KMS-11 (cell line): ENCODE measurements at regions not wholly inside any gene's neighbourhood (a gene's known extent, or its start where the extent isn't known, plus 50 kb on each side); places are given as distances from the start of the nearest gene placed in this dataset.

Experiments used
- H2AFZ ChIP-seq: fragments of 200-600 bp; sonication (generic); 2 replicates; pipeline ENCODE4 v1.6.1; 2016; ENCODE audit warnings: antibody characterized with exemption, mixed run types, low read depth
- H3K27ac ChIP-seq: fragments of 200-600 bp; sonication (generic); 2 replicates; pipeline ENCODE4 v1.6.1; 2016; ENCODE audit warnings: mild to moderate bottlenecking, mixed run types
- H3K27me3 ChIP-seq: fragments of 200-600 bp; sonication (generic); 2 replicates; pipeline ENCODE4 v1.6.1; 2017; ENCODE audit warnings: mild to moderate bottlenecking, low read depth, mixed run types, moderate library complexity; ENCODE audit not compliant: insufficient read depth
- H3K36me3 ChIP-seq: fragments of 200-600 bp; sonication (generic); 2 replicates; pipeline ENCODE4 v1.6.1; 2017; ENCODE audit warnings: mild to moderate bottlenecking, mixed run types; ENCODE audit not compliant: insufficient read depth
- H3K4me1 ChIP-seq: fragments of 200-600 bp; sonication (generic); 2 replicates; pipeline ENCODE4 v1.6.1; 2016; ENCODE audit warnings: mild to moderate bottlenecking, low read depth, mixed run types; ENCODE audit not compliant: poor library complexity, severe bottlenecking
- H3K4me2 ChIP-seq: fragments of 200-600 bp; sonication (generic); 2 replicates; pipeline ENCODE4 v1.7.0; 2016; ENCODE audit warnings: mild to moderate bottlenecking, mixed run types
- H3K4me3 ChIP-seq: fragments of 200-600 bp; sonication (generic); IDR thresholded peaks from 2 replicates; pipeline ENCODE4 v1.6.1; 2017; ENCODE audit warnings: low read depth, low read length, mixed read lengths; ENCODE audit not compliant: insufficient read depth
- H3K79me2 ChIP-seq: fragments of 200-600 bp; sonication (generic); 2 replicates; pipeline ENCODE4 v1.6.1; 2016; ENCODE audit warnings: low read depth, mixed run types; ENCODE audit not compliant: insufficient read depth
- H3K9ac ChIP-seq: fragments of 200-600 bp; sonication (generic); 2 replicates; pipeline ENCODE4 v1.6.1; 2016; ENCODE audit warnings: mild to moderate bottlenecking, mixed run types
- H4K20me1 ChIP-seq: fragments of 200-600 bp; sonication (generic); 2 replicates; pipeline ENCODE4 v1.6.1; 2016; ENCODE audit warnings: mild to moderate bottlenecking, mixed run types; ENCODE audit not compliant: insufficient read depth
- TF ChIP-seq, protein P1 (sequence below): fragments of 200-600 bp; sonication (generic); conservative IDR thresholded peaks from 2 replicates; pipeline ENCODE4 v1.6.1; 2017; ENCODE audit warnings: low read depth, mild to moderate bottlenecking, antibody characterized with exemption, low read length, moderate library complexity, mixed read lengths

DNA sequence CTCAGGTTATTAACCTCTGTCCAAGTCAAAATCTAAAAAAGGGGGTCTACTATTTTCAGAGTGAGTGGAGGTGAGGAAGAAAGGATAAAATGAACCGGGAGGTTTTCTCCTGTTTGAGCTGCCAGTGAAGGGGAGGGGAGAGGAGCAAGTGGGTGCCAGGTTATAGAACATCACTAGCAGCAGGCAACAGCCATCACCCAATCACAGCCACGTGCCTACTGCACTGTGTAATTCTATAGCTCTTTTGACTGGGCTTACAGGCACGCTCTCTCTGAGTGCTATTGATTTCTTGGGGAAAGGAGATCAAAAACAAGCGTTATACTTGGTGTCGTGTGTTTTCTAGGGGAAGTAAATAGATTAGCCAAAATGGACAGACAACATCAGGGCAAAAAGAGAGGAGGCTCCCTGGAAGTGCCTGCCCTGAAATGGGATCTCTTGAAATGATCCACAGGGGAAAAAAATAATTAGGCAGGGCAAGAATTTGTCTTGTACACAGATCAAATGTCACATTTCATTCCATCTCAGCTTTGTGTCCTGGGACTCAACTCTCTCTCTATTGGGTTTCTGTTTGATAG lies 300.5 kb upstream of the LCORL start:
- no peak overlapping the region for H3K9ac ChIP-seq
- no peaks in the 10 kb centered on the region for H3K4me1 ChIP-seq
- H3K27ac ChIP-seq: no peak overlapping the region
- no peak overlapping the region for H3K4me3 ChIP-seq
- H3K4me2 ChIP-seq: no peak overlapping the region
- H3K79me2 ChIP-seq: no peaks in the 10 kb centered on the region
- TF ChIP-seq, protein P1, sequence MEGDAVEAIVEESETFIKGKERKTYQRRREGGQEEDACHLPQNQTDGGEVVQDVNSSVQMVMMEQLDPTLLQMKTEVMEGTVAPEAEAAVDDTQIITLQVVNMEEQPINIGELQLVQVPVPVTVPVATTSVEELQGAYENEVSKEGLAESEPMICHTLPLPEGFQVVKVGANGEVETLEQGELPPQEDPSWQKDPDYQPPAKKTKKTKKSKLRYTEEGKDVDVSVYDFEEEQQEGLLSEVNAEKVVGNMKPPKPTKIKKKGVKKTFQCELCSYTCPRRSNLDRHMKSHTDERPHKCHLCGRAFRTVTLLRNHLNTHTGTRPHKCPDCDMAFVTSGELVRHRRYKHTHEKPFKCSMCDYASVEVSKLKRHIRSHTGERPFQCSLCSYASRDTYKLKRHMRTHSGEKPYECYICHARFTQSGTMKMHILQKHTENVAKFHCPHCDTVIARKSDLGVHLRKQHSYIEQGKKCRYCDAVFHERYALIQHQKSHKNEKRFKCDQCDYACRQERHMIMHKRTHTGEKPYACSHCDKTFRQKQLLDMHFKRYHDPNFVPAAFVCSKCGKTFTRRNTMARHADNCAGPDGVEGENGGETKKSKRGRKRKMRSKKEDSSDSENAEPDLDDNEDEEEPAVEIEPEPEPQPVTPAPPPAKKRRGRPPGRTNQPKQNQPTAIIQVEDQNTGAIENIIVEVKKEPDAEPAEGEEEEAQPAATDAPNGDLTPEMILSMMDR: no peak
- H3K27me3 ChIP-seq: no peaks in the 10 kb centered on the region
- no peaks in the 10 kb centered on the region for H3K36me3 ChIP-seq
- no peaks in the 10 kb centered on the region for H4K20me1 ChIP-seq
- no peak overlapping the region for H2AFZ ChIP-seq

DNA sequence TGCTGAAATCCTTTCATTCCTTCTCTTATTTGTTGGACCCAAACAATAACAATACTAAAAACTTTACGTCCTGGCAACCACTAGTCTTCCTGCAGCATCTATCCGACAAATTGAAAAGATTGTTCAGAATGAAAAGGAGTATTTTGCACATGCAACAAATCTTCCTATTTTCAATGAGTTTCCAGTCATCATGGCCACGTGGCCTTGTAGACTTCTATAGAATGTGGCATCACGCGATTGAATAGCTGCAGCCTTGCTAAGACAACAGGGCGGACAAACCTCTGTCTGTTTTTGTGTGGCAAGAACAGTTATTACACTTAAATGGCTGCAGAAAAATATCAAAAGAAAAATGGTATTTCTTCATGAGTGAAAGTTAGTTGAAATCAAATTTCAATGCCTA lies 297.9 kb upstream of the LCORL start:
- Histone ChIP-seq H3K4me1 (no peaks in the 10 kb centered on the region), H3K27ac (no peak overlapping the region), H3K79me2 (no peaks in the 10 kb centered on the region), H3K36me3 (no peaks in the 10 kb centered on the region), H4K20me1 (no peaks in the 10 kb centered on the region), H3K4me2 (no peak overlapping the region), H2AFZ (no peak overlapping the region), H3K27me3 (no peaks in the 10 kb centered on the region), H3K9ac (no peak overlapping the region), H3K4me3 (no peak overlapping the region)
- TF ChIP-seq, protein P1: no peak

DNA sequence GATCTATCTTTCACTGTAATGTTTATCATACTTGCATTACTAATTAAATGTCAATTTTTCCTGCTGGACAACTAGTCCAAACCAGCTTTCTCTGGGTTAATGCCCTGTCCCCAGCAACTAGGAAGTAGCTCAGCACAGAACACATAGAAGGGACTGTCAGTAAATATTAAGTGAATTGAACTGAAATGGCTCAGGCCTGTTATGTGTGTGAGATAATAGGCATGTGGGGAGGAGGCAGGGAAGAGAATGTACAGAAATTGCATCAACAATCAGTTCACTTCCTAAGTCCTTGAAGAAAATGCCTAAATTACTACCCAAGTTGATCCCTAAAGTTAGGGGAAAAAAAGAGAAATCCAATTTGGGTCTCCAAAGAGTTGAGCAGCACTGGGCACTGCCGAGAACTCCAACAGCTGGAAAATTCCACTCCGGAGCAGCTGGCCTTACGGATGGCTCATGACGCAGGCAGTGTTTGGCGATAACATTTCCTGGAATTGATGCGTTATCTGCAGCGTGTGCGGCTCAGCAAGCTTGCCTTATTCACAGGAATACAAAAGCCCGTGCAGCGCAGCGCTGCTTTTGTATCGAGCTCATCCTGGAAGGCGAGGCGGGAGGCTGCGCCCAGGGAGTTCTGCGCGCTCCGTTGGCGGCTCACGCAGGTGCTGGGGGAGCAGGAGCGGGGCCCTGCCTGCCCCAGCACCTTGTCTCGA lies 297.3 kb upstream of the LCORL start:
- H2AFZ ChIP-seq: no peak overlapping the region
- H3K4me3 ChIP-seq: no peak overlapping the region
- TF ChIP-seq, protein P1: no peak
- no peaks in the 10 kb centered on the region for H4K20me1 ChIP-seq
- no peak overlapping the region for H3K9ac ChIP-seq
- no peaks in the 10 kb centered on the region for H3K79me2 ChIP-seq
- H3K36me3 ChIP-seq: no peaks in the 10 kb centered on the region
- H3K4me2 ChIP-seq: no peak overlapping the region
- no peak overlapping the region for H3K27ac ChIP-seq
- no peaks in the 10 kb centered on the region for H3K4me1 ChIP-seq
- no peaks in the 10 kb centered on the region for H3K27me3 ChIP-seq

DNA sequence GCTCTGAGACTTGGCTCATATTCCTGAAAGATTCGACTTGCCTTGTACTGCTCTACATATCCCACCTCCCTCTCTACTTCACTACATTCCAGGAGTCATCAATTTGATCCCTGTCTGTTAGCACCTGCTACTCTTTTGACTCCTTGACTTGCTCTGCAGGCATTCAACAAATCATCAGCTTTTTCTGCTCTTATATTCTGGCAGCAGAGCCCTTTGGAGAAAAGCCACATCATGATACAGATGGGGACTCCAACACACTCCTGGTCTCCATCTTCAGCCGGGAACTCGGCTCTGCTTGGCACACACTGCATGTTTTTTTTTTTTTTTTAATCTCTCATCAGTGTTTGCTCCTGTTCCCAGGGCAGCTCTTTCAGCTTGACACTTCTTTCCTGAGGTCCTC lies 293.2 kb upstream of the LCORL start:
- Histone ChIP-seq H3K4me2 (no peak overlapping the region), H3K27ac (no peak overlapping the region), H2AFZ (no peak overlapping the region), H3K27me3 (no peaks in the 10 kb centered on the region), H4K20me1 (no peaks in the 10 kb centered on the region), H3K4me1 (no peaks in the 10 kb centered on the region), H3K4me3 (no peak overlapping the region), H3K36me3 (no peaks in the 10 kb centered on the region), H3K9ac (no peak overlapping the region), H3K79me2 (no peaks in the 10 kb centered on the region)
- TF ChIP-seq, protein P1: no peak
